Heart right ventricle (tissue), 16 donors: ENCODE measurements at regions not wholly inside any gene's neighbourhood (a gene's known extent, or its start where the extent isn't known, plus 50 kb on each side); places are given as distances from the start of the nearest gene placed in this dataset.
A peak's percentile ranks its signal among the peaks of the same experiment; 100 is the strongest.

Experiments used
- ATAC-seq, 8 donors: fragments of 200-7000 bp; cut with Tn5 transposase; one replicate each; pipeline ENCODE4 v1.9.1; 2020; ENCODE audit warnings: mild to moderate bottlenecking in 8 of 8, moderate library complexity in 8 of 8, moderate number of reproducible peaks in 1 of 8
- DNase-seq, 2 donors: peaks; one replicate each; pipeline ENCODE4 v3.0.0-alpha.2; 2020
- H3K27ac ChIP-seq, 10 donors: fragments of 200-600 bp; sonication (generic) in 2 of 10; one replicate each; pipeline versions ENCODE4 v1.5.0 to v1.8.0; 2020 to 2022; ENCODE audit warnings: mild to moderate bottlenecking in 3 of 10
- H3K27me3 ChIP-seq, 7 donors: fragments of 200-600 bp; one replicate each; pipeline ENCODE4 v1.8.0; 2021 to 2022; ENCODE audit warnings: mild to moderate bottlenecking in 2 of 7
- H3K36me3 ChIP-seq, 9 donors: fragments of 200-600 bp; sonication (generic) in 1 of 9; one replicate each; pipeline versions ENCODE4 v1.5.0 to v1.8.0; 2020 to 2022; ENCODE audit warnings: mild to moderate bottlenecking in 2 of 9
- H3K4me1 ChIP-seq, 9 donors: fragments of 200-600 bp; sonication (generic) in 1 of 9; one replicate each; pipeline versions ENCODE4 v1.5.0 to v1.8.0; 2020 to 2022; ENCODE audit warnings: mild to moderate bottlenecking in 4 of 9
- H3K4me3 ChIP-seq, 10 donors: fragments of 200-600 bp; sonication (generic) in 2 of 10; one replicate each; pipeline versions ENCODE4 v1.5.0 to v1.8.0; 2020 to 2022; ENCODE audit warnings: mild to moderate bottlenecking in 7 of 10, moderate library complexity in 2 of 10
- H3K9me3 ChIP-seq, 11 donors: fragments of 200-600 bp in 10 of 11; sonication (generic) in 2 of 11; one replicate each; pipeline versions ENCODE4 v1.5.0 to v1.8.0; 2013 to 2022; ENCODE audit warnings: mild to moderate bottlenecking in 2 of 11, control low read depth in 1 of 11, moderate library complexity in 1 of 11
- CTCF ChIP-seq, 9 donors: fragments of 200-600 bp; sonication (generic) in 2 of 9; IDR thresholded peaks; one replicate each; pipeline versions ENCODE4 v1.5.0 to v1.8.0; 2021 to 2022; ENCODE audit warnings: antibody characterized with exemption in 9 of 9, mild to moderate bottlenecking in 5 of 9, moderate library complexity in 1 of 9
- WGBS, 2 donors: extraction: QIAGEN DNeasy Blood & Tissue Kit; methylation state at CpG; one replicate each; pipeline ENCODE4 v1.1.7; 2013; ENCODE audit warnings: inconsistent platforms in 1 of 2; 5-methylcytosine and 5-hydroxymethylcytosine counted together
- intact Hi-C, 10 donors: fragments of 100-400 bp; cut with DNase I; formaldehyde crosslinking; loops; one replicate each; pipeline versions ENCODE4 v1.11.1 to v1.14.2; 2022
- donor health status: Arrhythmogenic right ventricular cardiomyopathy.
- donor health status: ischemic (EF 13 %, LVEDD 7.1; RV severe dilation, severe dysfunction).
- donor health status: healthy with polysubstance abuse.
- donor health status: DM: no; HTN: yes; CAD: no.
- donor health status: DM: no; HTN: no; CAD: no.
- donor health status: ischemic (EF 25% LVEDD 6.9; RV normal size, moderate dysfunction).
- donor health status: ischemic (EF 25% LVEDD 5.7; RV mildly dilated, moderate dysfunction).
- donor health status: healthy.
- donor health status: DM: yes; HTN: yes; CAD: no.
- donor health status: Ischemic cardiomyopathy.
- donor health status: ischemic (EF 35%, LVEDD 5.7; RV mildly dilated, moderate dysfunction).
- donor health status: nonischemic (EF 11% LVEDD 7.7; RV severe dilation, severe dysfunction).
- donor health status: DM: yes; HTN: yes; CAD: no.
- donor health status: PGD.
- donor health status: ischemic (EF 29% LVEDD 5.4; RV normal size, mild dysfunction).
- donor health status: nonischemic (EF 23%, LVEDD 6.1; RV moderate dilation, normal function).

GRCh38 chr6:82063574-82063973 is 184.0 kb downstream of the IBTK start:
- no peak overlapping the region for H3K4me3 ChIP-seq
- 89 to 94% methylated on average over 3 of the region's 3 CpGs for WGBS, 2 donors
- peaks cover 0 to 10% (median 0%) of the 10 kb centered on the region in 9 donors for H3K4me1 ChIP-seq
- ATAC-seq = no peak
- no peak for DNase-seq
- TF ChIP-seq CTCF (IDR thresholded peaks at IDR 0.05) = no peak
- H3K36me3 ChIP-seq = no peaks in the 10 kb centered on the region
- intact Hi-C loops = no loop called here
- H3K27ac ChIP-seq = no peak overlapping the region
- no peaks in the 10 kb centered on the region for H3K9me3 ChIP-seq
- H3K27me3 ChIP-seq = no peaks in the 10 kb centered on the region

DNA sequence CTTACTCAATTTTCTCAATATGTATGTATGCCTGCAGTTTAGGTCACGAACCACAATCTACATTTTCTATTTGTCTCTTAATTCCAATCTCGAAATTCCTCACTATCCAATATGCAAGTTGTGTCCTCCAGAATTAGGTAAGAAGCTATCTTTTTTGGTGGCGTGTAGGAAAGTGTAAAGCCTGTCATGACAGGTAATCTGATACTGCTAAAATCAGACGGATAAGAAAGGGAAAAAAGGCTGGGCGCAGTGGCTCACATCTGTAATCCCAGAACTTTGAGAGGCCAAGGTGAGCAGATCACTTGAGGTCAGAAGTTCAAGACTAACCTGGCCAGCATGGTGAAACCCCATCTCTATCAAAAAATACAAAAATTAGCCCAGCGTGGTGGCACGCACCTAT is 185.3 kb downstream of the IBTK start:
- WGBS, 2 donors = 81 to 85% methylated on average over 7 of the region's 7 CpGs
- Histone ChIP-seq H3K4me3 (no peak overlapping the region), H3K36me3 (no peaks in the 10 kb centered on the region), H3K4me1 (peaks cover 0 to 18% (median 10%) of the 10 kb centered on the region in 9 donors), H3K27ac (no peak overlapping the region), H3K27me3 (no peaks in the 10 kb centered on the region), H3K9me3 (no peaks in the 10 kb centered on the region)
- ATAC-seq (no peak), DNase-seq (no peak)
- intact Hi-C loops = no loop called here
- no peak for TF ChIP-seq CTCF (IDR thresholded peaks at IDR 0.05)

GRCh38 chr6:82057846-82058554 is 189.5 kb downstream of the IBTK start:
- no peak overlapping the region for H3K4me3 ChIP-seq
- no peak for TF ChIP-seq CTCF (IDR thresholded peaks at IDR 0.05)
- intact Hi-C loops = no loop called here
- H3K9me3 ChIP-seq = no peaks in the 10 kb centered on the region
- peaks cover 0 to 18% (median 13%) of the 10 kb centered on the region in 9 donors for H3K4me1 ChIP-seq
- H3K36me3 ChIP-seq = no peaks in the 10 kb centered on the region
- ATAC-seq (peak; percentile 44 to 73 (median 60)), DNase-seq (no peak)
- no peaks in the 10 kb centered on the region for H3K27me3 ChIP-seq
- H3K27ac ChIP-seq = peak overlapping the region in 3 of 10 donors; percentile 8 to 46 (median 42)
- WGBS, 2 donors = 46 to 53% methylated on average over 5 of the region's 5 CpGs

DNA sequence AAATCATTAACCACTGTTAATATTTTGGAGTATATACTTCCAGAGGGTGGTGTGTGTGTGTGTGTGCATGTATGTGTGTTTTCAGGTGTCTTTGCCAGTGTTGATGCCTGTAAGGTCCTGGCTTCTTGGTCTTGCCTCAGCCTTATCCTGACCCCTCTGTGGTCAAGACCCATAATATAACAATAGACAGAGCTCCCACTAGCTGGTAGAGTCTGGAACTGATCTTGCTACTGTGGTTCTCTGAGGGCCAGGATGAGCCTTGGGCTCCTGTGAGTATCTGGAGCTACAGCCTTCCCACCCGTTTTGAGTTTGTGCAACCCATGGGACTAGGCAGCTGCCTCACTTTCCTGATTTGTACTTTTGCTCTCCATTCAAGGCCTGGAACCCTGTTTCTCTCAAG is 191.0 kb downstream of the IBTK start:
- TF ChIP-seq CTCF (IDR thresholded peaks at IDR 0.05) = no peak
- Histone ChIP-seq H3K4me1 (peaks cover 0 to 18% (median 13%) of the 10 kb centered on the region in 9 donors), H3K27me3 (no peaks in the 10 kb centered on the region), H3K27ac (peak overlapping the region in 1 of 10 donors; percentile 46), H3K4me3 (no peak overlapping the region), H3K9me3 (no peaks in the 10 kb centered on the region), H3K36me3 (no peaks in the 10 kb centered on the region)
- 68 to 75% methylated on average over 1 of the region's 1 CpG for WGBS, 2 donors
- ATAC-seq = no peak
- intact Hi-C loops = no loop called here
- DNase-seq = no peak
